ENCODE measurements at regions not wholly inside any gene's neighbourhood (a gene's known extent, or its start where the extent isn't known, plus 50 kb on each side); places are given as distances from the start of the nearest gene placed in this dataset.
A peak's percentile ranks its signal among the peaks of the same experiment; 100 is the strongest.

DNA sequence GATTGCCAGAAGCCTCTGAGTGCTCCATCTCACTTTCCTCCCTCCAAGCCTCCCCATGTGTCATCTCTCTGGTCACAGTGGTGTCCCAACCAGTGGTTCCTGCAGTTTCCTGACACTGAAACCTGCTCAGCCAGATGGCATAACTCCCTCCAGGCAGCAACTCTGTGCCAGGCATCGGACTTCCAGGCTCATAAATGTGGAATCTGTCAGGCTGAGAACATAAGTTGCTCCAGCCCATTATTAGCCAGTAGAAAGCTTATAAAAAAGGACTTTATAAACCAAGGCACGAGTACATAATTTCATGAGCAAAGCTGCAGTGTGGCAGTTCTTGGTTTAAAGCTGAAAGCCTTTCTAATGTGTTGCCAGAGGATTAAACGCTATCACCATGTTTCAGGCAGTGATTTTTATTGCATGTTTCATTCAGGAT lies 194.3 kb downstream of the DACT1 start:
- Histone ChIP-seq H2AFZ (ENCODE audit: low read length) (no peak overlapping the region), H3K9ac (ENCODE audit: low read depth, low read length, poor library complexity) (no peak overlapping the region), H4K91ac (ENCODE audit: low read depth, low read length, poor library complexity) (no peak overlapping the region), H2BK120ac (ENCODE audit: low read depth, low read length) (no peak overlapping the region), H3K79me1 (ENCODE audit: low read depth, low read length) (no peaks in the 10 kb centered on the region), H4K8ac (ENCODE audit: low read depth, low read length) (no peak overlapping the region), H2BK12ac (ENCODE audit: low read length) (no peak overlapping the region), H3K27ac (replicated peaks; ENCODE audit: low read length) (no peak overlapping the region), H3K4me3 (ENCODE audit: low read length in 2 of 2) (no peak overlapping the region), H3K9me3 (replicated peaks in 1 of 2; ENCODE audit: control insufficient read depth in 2 of 2, insufficient read depth in 1 of 2, low read depth in 1 of 2, low read length in 2 of 2) (peaks cover 3% of the 10 kb centered on the region in 2 donors), H3K4me2 (ENCODE audit: insufficient read depth, low read length, poor library complexity, severe bottlenecking) (no peak overlapping the region), H3K27me3 (ENCODE audit: control insufficient read depth in 3 of 3, insufficient read depth in 3 of 3, low read depth in 1 of 3, low read length in 3 of 3) (no peaks in the 10 kb centered on the region), H2AK5ac (ENCODE audit: low read depth, low read length) (no peak overlapping the region), H3K18ac (ENCODE audit: low read length) (no peak overlapping the region), H3K14ac (ENCODE audit: low read length) (no peak overlapping the region), H2BK15ac (ENCODE audit: low read length) (no peak overlapping the region), H3K36me3 (replicated peaks in 1 of 2; ENCODE audit: control insufficient read depth in 2 of 2, insufficient read depth in 2 of 2, low read length in 2 of 2) (no peaks in the 10 kb centered on the region), H3K23ac (ENCODE audit: low read depth, low read length, poor library complexity) (no peak overlapping the region), H3K4ac (ENCODE audit: low read length) (no peak overlapping the region), H3K4me1 (ENCODE audit: control insufficient read depth in 2 of 2, insufficient read depth in 1 of 2, low read depth in 1 of 2, low read length in 2 of 2) (no peaks in the 10 kb centered on the region), H2BK5ac (ENCODE audit: low read length) (no peak overlapping the region)
- WGBS, 2 donors (ENCODE audit: extremely low coverage in 2 of 2, insufficient read length in 2 of 2, insufficient replicate concordance in 1 of 2) = no CpG with 5 or more reads among the region's 3 CpGs
- DNase-seq (ENCODE audit: low spot score) = no peak

DNA sequence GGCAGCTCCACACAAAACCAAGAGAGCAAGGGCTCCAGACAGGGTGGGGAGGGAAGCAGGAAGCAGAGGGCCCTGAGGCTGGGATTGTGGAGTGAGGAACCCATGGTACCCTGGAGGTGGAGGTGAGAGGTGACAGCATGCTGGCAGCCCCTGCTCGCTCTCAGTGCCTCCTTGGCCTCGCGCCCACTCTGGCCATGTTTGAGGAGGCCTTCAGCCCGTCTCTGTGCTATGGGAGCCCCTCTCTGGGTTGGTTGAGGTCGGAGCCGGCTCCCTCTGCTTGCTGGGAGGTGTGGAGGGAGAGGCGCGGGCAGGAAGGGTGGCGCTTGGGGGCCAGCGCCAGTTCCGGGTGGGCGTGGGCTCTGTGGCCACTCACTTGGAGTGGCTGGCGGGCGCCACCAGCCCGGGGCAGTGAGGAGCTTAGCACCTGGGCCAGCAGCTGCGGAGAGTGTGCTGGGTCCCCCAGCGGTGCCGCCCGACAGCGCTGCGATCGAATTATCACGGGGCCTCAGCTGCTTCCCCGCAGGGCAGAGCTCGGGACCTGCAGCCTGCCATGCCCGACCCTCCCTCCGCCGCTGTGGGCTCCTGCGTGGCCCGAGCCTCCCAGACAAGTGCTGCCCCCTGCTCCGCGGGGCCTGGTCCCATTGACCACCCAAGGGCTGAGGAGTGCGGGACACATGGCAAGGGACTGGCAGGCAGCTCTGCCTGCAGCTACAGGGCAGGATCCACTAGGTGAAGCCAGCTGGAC lies 196.0 kb downstream of the DACT1 start:
- no CpG with 5 or more reads among the region's 33 CpGs for WGBS, 2 donors (ENCODE audit: extremely low coverage in 2 of 2, insufficient read length in 2 of 2, insufficient replicate concordance in 1 of 2)

DNA sequence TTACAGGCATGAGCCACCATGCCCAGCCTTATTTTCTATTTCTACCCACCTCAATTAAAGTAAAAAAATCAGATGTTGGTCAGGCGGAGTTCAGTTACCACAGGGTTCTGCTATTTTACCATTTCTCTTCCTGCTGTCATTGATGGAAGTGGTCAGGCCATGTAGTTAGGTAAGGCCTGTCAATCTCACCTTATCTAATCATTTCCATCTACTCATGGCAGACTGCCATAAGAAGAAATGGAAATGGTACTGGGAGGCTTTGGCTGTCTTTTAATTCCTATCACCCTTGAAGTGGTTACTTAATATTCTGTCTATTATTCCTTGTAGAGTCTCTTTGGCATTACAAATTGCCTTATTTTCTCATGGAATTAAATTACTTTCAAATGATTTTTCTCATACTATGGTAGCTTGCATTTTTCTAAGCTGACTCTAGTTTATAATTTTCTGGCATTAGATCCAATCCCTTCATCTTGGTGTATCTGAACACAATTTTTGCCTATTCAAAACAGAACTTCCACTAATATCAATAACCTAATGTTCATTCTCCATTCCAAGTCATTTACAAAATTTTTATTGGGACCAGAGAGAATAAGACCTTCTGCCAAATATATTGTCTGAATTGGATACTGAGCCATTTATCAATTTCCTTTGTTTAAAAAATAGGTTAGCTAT lies 198.7 kb downstream of the DACT1 start:
- DNase-seq (ENCODE audit: low spot score) = no peak
- H3K9ac ChIP-seq (ENCODE audit: low read depth, low read length, poor library complexity) = no peak overlapping the region
- H3K4ac ChIP-seq (ENCODE audit: low read length) = no peak overlapping the region
- H2BK12ac ChIP-seq (ENCODE audit: low read length) = no peak overlapping the region
- H2BK15ac ChIP-seq (ENCODE audit: low read length) = no peak overlapping the region
- H4K91ac ChIP-seq (ENCODE audit: low read depth, low read length, poor library complexity) = no peak overlapping the region
- H2BK120ac ChIP-seq (ENCODE audit: low read depth, low read length) = no peak overlapping the region
- H2BK5ac ChIP-seq (ENCODE audit: low read length) = no peak overlapping the region
- H3K27ac ChIP-seq (replicated peaks; ENCODE audit: low read length) = no peak overlapping the region
- H3K36me3 ChIP-seq (replicated peaks in 1 of 2; ENCODE audit: control insufficient read depth in 2 of 2, insufficient read depth in 2 of 2, low read length in 2 of 2) = no peaks in the 10 kb centered on the region
- H2AK5ac ChIP-seq (ENCODE audit: low read depth, low read length) = no peak overlapping the region
- H3K4me1 ChIP-seq (ENCODE audit: control insufficient read depth in 2 of 2, insufficient read depth in 1 of 2, low read depth in 1 of 2, low read length in 2 of 2) = no peaks in the 10 kb centered on the region
- peaks cover 0 to 3% of the 10 kb centered on the region in 2 donors for H3K9me3 ChIP-seq (replicated peaks in 1 of 2; ENCODE audit: control insufficient read depth in 2 of 2, insufficient read depth in 1 of 2, low read depth in 1 of 2, low read length in 2 of 2)
- no peak overlapping the region for H3K4me3 ChIP-seq (ENCODE audit: low read length in 2 of 2)
- WGBS, 2 donors (ENCODE audit: extremely low coverage in 2 of 2, insufficient read length in 2 of 2, insufficient replicate concordance in 1 of 2) = no CpG with 5 or more reads among the region's 1 CpG
- no peak overlapping the region for H3K23ac ChIP-seq (ENCODE audit: low read depth, low read length, poor library complexity)
- H3K18ac ChIP-seq (ENCODE audit: low read length) = no peak overlapping the region
- H3K4me2 ChIP-seq (ENCODE audit: insufficient read depth, low read length, poor library complexity, severe bottlenecking) = no peak overlapping the region
- H4K8ac ChIP-seq (ENCODE audit: low read depth, low read length) = no peak overlapping the region
- H3K14ac ChIP-seq (ENCODE audit: low read length) = no peak overlapping the region
- no peaks in the 10 kb centered on the region for H3K79me1 ChIP-seq (ENCODE audit: low read depth, low read length)
- H2AFZ ChIP-seq (ENCODE audit: low read length) = no peak overlapping the region
- H3K27me3 ChIP-seq (ENCODE audit: control insufficient read depth in 3 of 3, insufficient read depth in 3 of 3, low read depth in 1 of 3, low read length in 3 of 3) = no peaks in the 10 kb centered on the region

More for the DNA sequence above, 196.0 kb downstream of the DACT1 start:
- Histone ChIP-seq H2BK5ac (ENCODE audit: low read length) (no peak overlapping the region), H2BK12ac (ENCODE audit: low read length) (peak overlapping the region; percentile 22), H3K27ac (replicated peaks; ENCODE audit: low read length) (no peak overlapping the region), H3K4ac (ENCODE audit: low read length) (peak overlapping the region; percentile 53), H3K18ac (ENCODE audit: low read length) (no peak overlapping the region), H3K9ac (ENCODE audit: low read depth, low read length, poor library complexity) (no peak overlapping the region), H3K4me1 (ENCODE audit: control insufficient read depth in 2 of 2, insufficient read depth in 1 of 2, low read depth in 1 of 2, low read length in 2 of 2) (no peaks in the 10 kb centered on the region), H4K8ac (ENCODE audit: low read depth, low read length) (no peak overlapping the region), H2AK5ac (ENCODE audit: low read depth, low read length) (no peak overlapping the region), H2BK120ac (ENCODE audit: low read depth, low read length) (no peak overlapping the region), H3K14ac (ENCODE audit: low read length) (peak overlapping the region; percentile 56), H4K91ac (ENCODE audit: low read depth, low read length, poor library complexity) (no peak overlapping the region), H3K36me3 (replicated peaks in 1 of 2; ENCODE audit: control insufficient read depth in 2 of 2, insufficient read depth in 2 of 2, low read length in 2 of 2) (no peaks in the 10 kb centered on the region), H3K27me3 (ENCODE audit: control insufficient read depth in 3 of 3, insufficient read depth in 3 of 3, low read depth in 1 of 3, low read length in 3 of 3) (no peaks in the 10 kb centered on the region), H3K4me3 (ENCODE audit: low read length in 2 of 2) (no peak overlapping the region), H3K9me3 (replicated peaks in 1 of 2; ENCODE audit: control insufficient read depth in 2 of 2, insufficient read depth in 1 of 2, low read depth in 1 of 2, low read length in 2 of 2) (peaks cover 0 to 3% of the 10 kb centered on the region in 2 donors), H2BK15ac (ENCODE audit: low read length) (no peak overlapping the region), H3K79me1 (ENCODE audit: low read depth, low read length) (no peaks in the 10 kb centered on the region), H2AFZ (ENCODE audit: low read length) (no peak overlapping the region), H3K23ac (ENCODE audit: low read depth, low read length, poor library complexity) (peak overlapping the region; percentile 65), H3K4me2 (ENCODE audit: insufficient read depth, low read length, poor library complexity, severe bottlenecking) (no peak overlapping the region)
- DNase-seq (ENCODE audit: low spot score) = no peak

DNA sequence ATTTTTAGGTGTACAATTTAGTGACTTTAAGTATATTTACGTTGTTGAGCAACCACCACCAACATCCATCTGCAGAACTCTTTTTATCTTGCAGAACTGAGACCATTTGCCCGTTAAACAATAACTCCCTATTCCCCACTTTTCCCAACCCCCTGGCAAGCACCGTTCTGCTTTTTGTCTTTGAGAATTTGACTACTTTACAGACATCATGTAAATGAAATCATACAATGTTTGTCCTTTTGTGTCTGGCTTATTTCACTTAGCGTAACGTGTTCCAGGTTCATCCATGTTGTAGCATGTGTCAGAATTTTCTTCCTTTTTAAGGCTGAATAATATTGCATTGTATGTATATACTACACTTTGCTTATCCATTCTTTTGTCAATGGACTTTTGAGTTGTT lies 201.5 kb downstream of the DACT1 start:
- no peak overlapping the region for H2AFZ ChIP-seq (ENCODE audit: low read length)
- H3K27me3 ChIP-seq (ENCODE audit: control insufficient read depth in 3 of 3, insufficient read depth in 3 of 3, low read depth in 1 of 3, low read length in 3 of 3) = no peaks in the 10 kb centered on the region
- DNase-seq (ENCODE audit: low spot score) = no peak
- H3K14ac ChIP-seq (ENCODE audit: low read length) = no peak overlapping the region
- H3K23ac ChIP-seq (ENCODE audit: low read depth, low read length, poor library complexity) = no peak overlapping the region
- WGBS, 2 donors (ENCODE audit: extremely low coverage in 2 of 2, insufficient read length in 2 of 2, insufficient replicate concordance in 1 of 2) = no CpG with 5 or more reads among the region's 5 CpGs
- H3K79me1 ChIP-seq (ENCODE audit: low read depth, low read length) = no peaks in the 10 kb centered on the region
- no peak overlapping the region for H3K27ac ChIP-seq (replicated peaks; ENCODE audit: low read length)
- no peak overlapping the region for H3K4ac ChIP-seq (ENCODE audit: low read length)
- no peak overlapping the region for H2BK120ac ChIP-seq (ENCODE audit: low read depth, low read length)
- no peak overlapping the region for H2AK5ac ChIP-seq (ENCODE audit: low read depth, low read length)
- H3K4me2 ChIP-seq (ENCODE audit: insufficient read depth, low read length, poor library complexity, severe bottlenecking) = no peak overlapping the region
- no peak overlapping the region for H4K8ac ChIP-seq (ENCODE audit: low read depth, low read length)
- H4K91ac ChIP-seq (ENCODE audit: low read depth, low read length, poor library complexity) = no peak overlapping the region
- no peak overlapping the region for H2BK15ac ChIP-seq (ENCODE audit: low read length)
- no peak overlapping the region for H2BK12ac ChIP-seq (ENCODE audit: low read length)
- H3K9ac ChIP-seq (ENCODE audit: low read depth, low read length, poor library complexity) = no peak overlapping the region
- no peaks in the 10 kb centered on the region for H3K9me3 ChIP-seq (replicated peaks in 1 of 2; ENCODE audit: control insufficient read depth in 2 of 2, insufficient read depth in 1 of 2, low read depth in 1 of 2, low read length in 2 of 2)
- no peak overlapping the region for H3K4me3 ChIP-seq (ENCODE audit: low read length in 2 of 2)
- no peak overlapping the region for H3K18ac ChIP-seq (ENCODE audit: low read length)
- no peak overlapping the region for H2BK5ac ChIP-seq (ENCODE audit: low read length)
- no peaks in the 10 kb centered on the region for H3K4me1 ChIP-seq (ENCODE audit: control insufficient read depth in 2 of 2, insufficient read depth in 1 of 2, low read depth in 1 of 2, low read length in 2 of 2)
- H3K36me3 ChIP-seq (replicated peaks in 1 of 2; ENCODE audit: control insufficient read depth in 2 of 2, insufficient read depth in 2 of 2, low read length in 2 of 2) = no peaks in the 10 kb centered on the region

All from neuronal stem cell (in vitro differentiated cells).